T-helper 1 cell treated with Interleukin-12 subunit alpha and Interleukin-12 subunit beta and Interleukin-4 antibody, amounts not matched to agents 30 ng/mL and 1 ng/mL, for 36 hours (primary cell): ENCODE measurements at regions not wholly inside any gene's neighbourhood (a gene's known extent, or its start where the extent isn't known, plus 50 kb on each side); places are given as distances from the start of the nearest gene placed in this dataset.

Source experiments
- intact Hi-C: fragments of 100-400 bp; cut with micrococcal nuclease; formaldehyde crosslinking; loops from one replicate; pipeline ENCODE4 v1.15.1; 2024

GRCh38 chr12:83404521-83404920, 717.8 kb downstream of the TMTC2 start:
- intact Hi-C loops, result no loop called here

DNA sequence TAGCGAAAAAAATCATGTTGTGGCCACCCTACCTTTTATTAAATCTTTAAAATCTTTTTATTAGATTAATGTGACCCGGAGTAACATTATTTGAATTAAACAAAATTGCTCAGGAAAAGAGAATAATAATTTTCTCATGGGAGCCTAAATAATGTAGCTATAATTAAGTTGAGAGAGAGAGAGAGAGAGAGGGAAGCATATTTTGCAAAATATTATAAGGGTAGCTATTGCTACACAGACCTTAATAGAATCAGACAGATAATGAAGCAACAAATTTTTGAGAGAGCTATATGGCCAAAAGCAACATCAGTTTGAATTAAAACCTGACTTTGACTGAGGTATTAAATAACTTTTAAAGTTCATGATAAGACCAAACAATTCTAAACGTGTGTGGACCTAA, 703.5 kb downstream of the TMTC2 start:
- intact Hi-C loops, result no loop called here

DNA sequence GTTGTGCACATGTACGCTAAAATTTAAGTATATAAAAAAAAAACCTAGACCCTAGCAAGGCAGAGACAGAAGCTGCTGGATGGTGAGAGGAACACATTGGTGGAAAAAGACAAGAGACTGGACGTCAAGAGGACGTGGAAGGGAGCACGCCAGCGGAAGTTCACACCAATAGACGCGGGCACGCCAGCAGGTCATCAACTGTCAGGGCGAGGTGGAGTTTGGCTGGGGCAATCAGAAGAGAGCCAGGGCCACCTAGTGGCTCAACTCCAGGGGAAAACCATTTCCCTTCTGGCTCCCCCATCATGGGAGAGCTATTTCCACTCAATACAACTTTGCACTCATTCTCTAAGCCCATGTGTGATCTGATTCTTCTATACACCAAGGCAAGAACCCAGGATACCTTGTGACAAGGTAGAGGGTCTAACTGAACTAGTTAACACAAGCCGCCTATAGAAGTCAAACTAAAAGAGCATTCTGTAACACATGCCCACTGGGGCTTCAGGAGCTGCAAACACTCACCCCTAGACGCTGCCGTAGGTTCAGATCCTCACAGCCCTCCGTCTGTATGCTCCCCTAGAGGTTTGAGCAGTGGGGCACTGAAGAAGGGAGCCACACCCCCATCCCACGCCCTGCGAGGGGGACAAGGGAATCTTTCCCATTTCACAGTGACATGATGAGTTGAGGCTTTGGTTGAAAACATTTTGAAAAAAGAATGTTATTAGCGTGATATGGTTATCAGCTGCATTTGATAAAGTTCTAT, 702.7 kb downstream of the TMTC2 start:
- intact Hi-C loops, result loop anchor here (2.0 kb wide), 1 partner anchor 705 kb away; no protein-coding TSS in a partner anchor

GRCh38 chr12:83388551-83388950, 701.8 kb downstream of the TMTC2 start:
- intact Hi-C loops, result loop anchor here (2.0 kb wide), 1 partner anchor 704 kb away; no protein-coding TSS in a partner anchor

DNA sequence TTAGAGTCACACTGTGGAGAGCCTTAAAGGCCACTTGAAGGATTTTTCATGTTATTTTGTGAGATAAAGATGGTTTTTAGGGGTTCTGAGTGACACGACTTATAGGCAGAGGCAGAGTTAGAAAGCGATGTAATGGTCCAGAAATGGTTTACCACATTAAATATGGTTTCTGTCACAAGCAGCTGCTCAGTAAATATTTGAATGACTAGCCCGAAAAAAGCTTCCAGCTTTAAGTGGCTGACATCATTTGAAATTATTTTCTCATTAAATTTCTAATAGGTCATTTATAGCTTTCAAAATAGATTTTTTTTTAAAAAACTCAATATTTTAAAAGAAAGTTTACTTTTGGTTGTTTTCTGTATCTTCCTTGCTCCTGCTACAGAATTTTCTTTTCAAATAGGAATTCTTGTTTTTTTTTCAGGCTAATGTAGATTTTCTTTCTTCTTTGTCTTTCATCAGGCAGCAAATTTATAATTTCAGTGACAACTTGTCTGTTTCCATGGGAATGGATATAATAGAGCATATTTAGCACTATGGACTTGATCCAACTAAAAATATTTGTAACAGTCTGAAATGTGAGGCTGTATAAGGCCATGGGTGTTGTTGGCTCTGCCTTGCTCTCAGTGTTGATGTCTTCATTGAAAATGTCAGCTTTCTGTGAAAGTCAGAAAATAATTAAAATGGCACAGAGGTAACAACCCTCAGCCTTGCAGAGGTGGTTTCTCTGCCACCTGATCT, 700.0 kb downstream of the TMTC2 start:
- intact Hi-C loops, result no loop called here

GRCh38 chr12:83378186-83378727, 691.6 kb downstream of the TMTC2 start:
- intact Hi-C loops, result no loop called here

DNA sequence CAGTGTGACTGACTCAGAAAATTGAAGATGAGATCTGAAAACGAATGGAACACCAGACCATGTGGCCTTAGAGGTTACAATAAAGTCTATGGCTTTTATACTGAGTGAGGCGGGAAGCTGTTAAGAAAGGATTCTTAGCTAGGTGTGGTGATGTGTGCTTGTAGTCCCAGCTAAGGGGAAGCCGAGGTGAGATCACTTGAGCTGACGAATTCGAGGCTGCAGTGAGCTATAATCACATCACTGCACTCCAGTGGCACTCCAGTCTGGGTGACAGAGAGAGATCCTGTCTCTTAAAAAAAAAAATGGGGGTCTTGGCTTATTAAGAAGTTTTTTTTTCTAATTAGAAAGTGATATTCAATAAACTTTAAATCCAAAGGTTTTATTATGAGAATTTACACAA, 678.6 kb downstream of the TMTC2 start:
- intact Hi-C loops, result no loop called here

DNA sequence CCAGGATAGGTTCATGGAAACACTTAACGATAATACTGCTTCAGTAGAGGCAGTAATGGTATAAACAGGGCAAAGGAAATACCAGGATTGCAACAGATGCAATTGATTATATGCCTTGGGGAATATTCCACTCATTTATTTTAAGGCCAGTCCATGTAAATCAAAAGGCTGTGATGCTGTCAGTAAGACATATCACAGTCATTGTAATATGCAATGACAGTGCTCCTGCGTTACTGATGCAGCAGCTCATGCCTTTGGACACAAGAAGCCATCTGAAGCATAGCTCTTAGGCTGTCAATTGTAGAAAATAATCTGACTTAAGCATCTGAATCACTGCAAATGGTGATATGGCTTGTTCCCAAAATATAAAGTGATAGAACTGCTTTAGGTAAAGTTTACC, 674.8 kb downstream of the TMTC2 start:
- intact Hi-C loops, result no loop called here

- intact Hi-C loops, result no loop called here
Measured at GRCh38 chr12:83361071-83361470, 674.4 kb downstream of the TMTC2 start.

- intact Hi-C loops, result no loop called here
Measured at GRCh38 chr12:83349907-83350611, 663.4 kb downstream of the TMTC2 start.

DNA sequence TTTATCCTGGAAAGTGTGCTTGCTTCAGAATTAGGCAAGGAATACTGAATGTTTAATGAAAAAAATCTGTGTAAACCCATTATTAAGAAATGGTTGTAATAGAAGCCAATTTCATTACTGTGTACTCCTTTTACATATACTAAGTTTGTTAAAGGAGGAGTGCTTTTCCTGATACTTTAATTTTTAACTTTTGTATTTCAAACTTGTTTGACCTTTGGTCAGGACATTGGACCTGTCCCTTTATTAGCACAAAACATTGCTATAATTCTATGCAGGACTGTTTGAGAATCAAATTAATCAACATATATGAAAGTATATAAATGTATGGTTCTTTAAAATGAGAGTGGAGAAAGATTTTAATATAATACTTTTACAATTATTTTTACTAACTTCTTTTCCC, 659.6 kb downstream of the TMTC2 start:
- intact Hi-C loops, result no loop called here

DNA sequence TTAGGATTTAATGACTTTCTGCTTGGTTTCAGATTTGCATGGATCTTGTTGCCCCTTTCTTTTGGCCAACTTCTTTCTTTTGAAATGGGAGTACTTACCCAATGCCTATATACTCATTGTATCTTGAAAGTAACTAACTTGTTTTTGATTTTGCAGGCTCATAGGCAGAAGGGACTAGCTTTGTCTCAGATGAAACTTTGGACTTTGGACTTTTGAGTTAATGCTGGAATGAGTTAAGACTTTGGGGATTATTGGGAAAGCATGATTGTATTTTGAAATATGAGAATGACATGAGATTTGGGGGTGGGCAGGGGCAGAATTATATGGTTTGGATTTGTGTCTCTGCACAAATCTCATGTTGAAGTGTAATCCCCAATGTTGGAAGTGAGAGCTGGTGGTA, 657.1 kb downstream of the TMTC2 start:
- intact Hi-C loops, result no loop called here

DNA sequence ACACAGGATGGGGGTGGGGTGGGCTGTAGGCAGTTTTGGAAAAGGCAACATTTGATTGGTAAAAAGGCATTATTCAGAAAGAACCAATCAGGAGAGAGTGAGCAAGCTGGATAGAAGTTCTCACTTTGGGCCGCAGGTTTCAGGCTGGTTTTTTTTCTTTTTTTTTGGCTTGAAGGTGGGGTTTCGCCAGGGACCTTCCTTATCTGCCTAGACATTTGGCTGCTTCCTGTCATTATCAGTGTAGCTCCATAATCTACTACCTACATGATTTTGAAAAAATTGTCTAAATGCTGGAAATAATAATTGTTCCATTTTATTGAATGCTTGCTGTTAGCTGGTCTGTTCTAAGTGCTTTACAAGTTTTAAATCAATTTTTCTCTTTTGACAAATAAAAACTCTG, 649.0 kb downstream of the TMTC2 start:
- intact Hi-C loops, result no loop called here

GRCh38 chr12:83326666-83327065, 640.0 kb downstream of the TMTC2 start:
- intact Hi-C loops, result no loop called here

DNA sequence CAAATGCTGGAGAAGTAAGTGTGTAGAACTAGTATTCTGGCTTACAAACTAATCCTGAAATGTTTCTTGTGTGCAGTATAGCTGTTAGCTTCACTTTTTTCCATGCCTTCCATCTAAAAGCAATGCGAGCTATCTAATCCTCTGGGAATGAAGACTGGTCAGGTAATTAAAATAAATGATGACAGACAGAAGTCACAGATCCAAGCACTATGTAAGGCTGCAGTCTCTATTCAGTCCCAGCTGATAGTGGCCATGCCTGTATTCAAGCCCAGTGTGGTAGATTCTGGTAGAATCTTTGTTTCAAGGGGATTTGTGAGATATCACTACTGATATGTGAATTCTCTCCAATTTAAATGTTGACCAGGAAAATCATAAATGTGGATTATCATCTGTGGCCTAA, 637.2 kb downstream of the TMTC2 start:
- intact Hi-C loops, result no loop called here

DNA sequence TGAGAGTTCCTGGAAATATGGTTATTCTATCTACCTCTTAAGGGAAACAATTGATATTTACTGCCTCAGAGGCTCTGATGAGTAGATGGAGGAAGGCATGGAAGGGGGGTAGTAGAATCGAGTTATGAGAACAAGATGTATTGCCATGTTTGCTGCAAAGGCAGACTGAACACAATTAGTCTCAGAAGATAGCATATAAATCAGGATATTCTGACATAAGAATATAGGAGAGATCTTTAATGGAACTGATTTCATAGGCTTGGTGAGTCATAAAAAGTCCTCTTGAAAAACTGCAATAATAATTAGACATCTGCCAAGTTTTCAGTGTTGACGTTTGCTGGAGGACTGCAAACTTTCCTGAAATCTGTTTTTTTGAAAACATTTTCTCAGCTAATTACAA, 636.1 kb downstream of the TMTC2 start:
- intact Hi-C loops, result no loop called here

DNA sequence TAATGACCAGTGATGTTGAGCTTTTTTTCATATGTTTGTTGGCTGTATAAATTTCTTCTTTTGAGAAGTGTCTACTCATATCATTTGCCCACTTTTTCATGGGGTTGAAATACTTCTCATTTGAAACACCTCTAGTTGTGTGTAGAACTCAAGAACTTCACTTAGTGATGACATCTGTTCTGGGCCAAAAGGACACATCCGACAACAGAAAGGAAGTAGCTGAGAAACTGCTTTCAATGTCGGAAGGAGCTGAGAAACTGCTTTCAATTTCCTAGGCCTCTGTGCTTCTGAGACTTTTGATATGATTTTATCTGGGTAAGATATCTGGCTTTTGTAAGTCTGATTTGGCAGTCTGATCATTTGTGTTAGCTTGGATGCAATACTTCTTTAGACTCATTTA, 635.3 kb downstream of the TMTC2 start:
- intact Hi-C loops, result no loop called here

GRCh38 chr12:83320350-83320749, 633.6 kb downstream of the TMTC2 start:
- intact Hi-C loops, result no loop called here

DNA sequence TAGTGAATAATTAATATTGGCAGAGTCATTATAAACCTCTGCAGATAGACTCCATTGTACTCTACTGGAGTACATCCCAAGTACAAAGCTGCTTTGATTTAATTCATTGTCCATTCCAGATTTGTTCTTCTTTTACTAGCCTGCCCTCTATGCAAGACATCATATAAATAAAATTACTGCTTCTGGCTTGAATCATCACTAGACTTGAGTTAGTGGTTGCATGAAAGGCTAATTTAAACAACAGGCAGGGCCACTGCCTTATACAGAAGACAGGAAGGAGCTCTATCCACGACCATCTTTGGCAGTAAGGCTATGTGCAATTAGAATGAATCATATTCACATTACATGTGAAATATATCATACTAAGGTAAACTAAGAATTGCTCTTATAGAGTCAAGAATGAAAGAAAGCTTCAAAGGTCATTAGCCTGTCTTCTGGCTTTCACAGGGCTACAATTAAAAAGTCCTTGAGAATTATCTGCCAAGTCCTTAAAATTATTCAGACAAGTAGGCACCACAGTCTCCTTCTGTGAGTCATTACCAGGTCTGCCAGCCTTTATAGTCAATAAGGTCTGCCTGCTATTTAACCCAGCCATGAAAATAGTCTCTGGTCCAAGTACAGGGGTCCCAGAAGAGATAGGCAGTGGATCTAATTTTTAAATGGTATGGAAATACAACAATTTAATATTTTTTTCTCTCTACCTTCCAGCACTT, 631.8 kb downstream of the TMTC2 start:
- intact Hi-C loops, result no loop called here

DNA sequence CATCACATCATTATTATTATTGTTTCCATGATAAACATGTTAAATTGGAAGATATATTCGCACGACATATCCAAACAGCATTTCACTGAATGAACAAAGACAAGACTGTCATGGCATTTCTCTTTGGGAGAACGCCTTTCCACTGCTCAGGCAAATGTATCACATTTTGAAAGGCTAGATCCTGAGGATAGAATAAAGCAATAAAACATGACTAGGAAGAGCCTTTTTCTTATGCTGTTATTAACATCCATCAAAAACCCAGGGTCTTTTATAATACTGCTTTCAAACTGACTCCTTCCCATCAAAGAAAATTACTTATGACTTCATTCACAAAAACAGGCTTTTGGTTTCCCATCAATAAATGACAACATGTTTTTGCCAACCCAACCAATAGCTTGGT, 630.9 kb downstream of the TMTC2 start:
- intact Hi-C loops, result no loop called here

DNA sequence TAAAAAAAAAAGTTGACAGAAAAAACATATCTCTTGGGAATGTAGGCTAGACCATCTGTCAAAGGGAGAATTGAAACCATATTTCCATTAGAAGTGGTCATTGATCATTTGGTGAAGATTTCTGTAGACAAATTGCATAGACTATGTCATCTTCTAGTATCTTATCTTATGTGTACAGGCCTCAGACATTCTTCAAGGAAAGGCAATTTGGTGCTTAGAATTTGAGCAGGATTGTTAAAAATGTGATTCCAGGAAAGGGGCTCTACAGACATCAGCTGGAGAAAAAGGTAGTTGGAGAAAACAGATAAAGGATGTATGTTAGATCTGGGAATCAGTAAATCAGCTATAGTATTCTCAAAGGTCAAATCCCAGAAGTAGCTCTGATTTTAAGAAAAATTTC, 627.1 kb downstream of the TMTC2 start:
- intact Hi-C loops, result no loop called here
